Esophagus muscularis mucosa (tissue), 3 donors: ENCODE measurements at regions not wholly inside any gene's neighbourhood (a gene's known extent, or its start where the extent isn't known, plus 50 kb on each side); places are given as distances from the start of the nearest gene placed in this dataset.

ENCODE experiments used
- POLR2A ChIP-seq: fragments of 450-650 bp; IDR thresholded peaks from one replicate; pipeline ENCODE4 v1.6.1; 2017; ENCODE audit warnings: antibody characterized with exemption, moderate library complexity, mild to moderate bottlenecking, low read depth
- TF ChIP-seq, protein P1 (sequence below), 3 experiments: fragments of 200-600 bp in 2 of 3; fragments of 450-650 bp in 1 of 3; sonication (generic) in 2 of 3; IDR thresholded peaks; one replicate each; pipeline ENCODE4 v1.5.1; 2017 to 2019; ENCODE audit warnings: antibody characterized with exemption in 3 of 3, mild to moderate bottlenecking in 2 of 3, moderate library complexity in 1 of 3

DNA sequence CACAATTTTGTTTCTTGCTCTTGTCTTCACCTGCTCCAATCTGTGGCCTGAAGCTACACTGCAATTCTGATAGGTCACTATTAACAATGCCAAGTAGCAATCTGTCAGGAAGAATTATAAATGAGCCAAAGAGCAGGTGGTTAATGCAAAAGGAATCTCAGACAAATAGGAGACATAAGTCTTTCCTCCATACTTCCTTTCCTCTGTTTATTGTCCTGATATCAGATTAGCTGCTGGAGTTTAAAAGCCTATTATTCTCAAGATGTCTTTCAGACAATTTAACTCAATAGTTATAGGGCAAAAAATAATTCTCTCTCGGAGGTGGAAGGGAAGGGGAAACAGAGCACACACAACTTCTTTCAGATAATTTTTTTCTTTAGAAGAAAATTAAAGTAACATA lies 491.6 kb downstream of the MFSD1 start:
- TF ChIP-seq, protein P1, sequence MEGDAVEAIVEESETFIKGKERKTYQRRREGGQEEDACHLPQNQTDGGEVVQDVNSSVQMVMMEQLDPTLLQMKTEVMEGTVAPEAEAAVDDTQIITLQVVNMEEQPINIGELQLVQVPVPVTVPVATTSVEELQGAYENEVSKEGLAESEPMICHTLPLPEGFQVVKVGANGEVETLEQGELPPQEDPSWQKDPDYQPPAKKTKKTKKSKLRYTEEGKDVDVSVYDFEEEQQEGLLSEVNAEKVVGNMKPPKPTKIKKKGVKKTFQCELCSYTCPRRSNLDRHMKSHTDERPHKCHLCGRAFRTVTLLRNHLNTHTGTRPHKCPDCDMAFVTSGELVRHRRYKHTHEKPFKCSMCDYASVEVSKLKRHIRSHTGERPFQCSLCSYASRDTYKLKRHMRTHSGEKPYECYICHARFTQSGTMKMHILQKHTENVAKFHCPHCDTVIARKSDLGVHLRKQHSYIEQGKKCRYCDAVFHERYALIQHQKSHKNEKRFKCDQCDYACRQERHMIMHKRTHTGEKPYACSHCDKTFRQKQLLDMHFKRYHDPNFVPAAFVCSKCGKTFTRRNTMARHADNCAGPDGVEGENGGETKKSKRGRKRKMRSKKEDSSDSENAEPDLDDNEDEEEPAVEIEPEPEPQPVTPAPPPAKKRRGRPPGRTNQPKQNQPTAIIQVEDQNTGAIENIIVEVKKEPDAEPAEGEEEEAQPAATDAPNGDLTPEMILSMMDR (IDR thresholded peaks at IDR 0.05): no peak
- TF ChIP-seq POLR2A: no peak
